HG02840 (cell line): ENCODE measurements at regions not wholly inside any gene's neighbourhood (a gene's known extent, or its start where the extent isn't known, plus 50 kb on each side); places are given as distances from the start of the nearest gene placed in this dataset.

Experiments used
- ATAC-seq: cut with Tn5 transposase; IDR thresholded peaks from one replicate; pipeline ENCODE4 v1.9.1; 2021; ENCODE audit warnings: mild to moderate bottlenecking, moderate library complexity, moderate number of reproducible peaks; ENCODE audit not compliant: unreplicated experiment, low FRiP score

GRCh38 chr12:115174920-115175319 is 490.9 kb upstream of the TBX3 start:
- ATAC-seq, result no peak

GRCh38 chr12:115172521-115172920 is 488.5 kb upstream of the TBX3 start:
- ATAC-seq, result no peak

- ATAC-seq, result no peak
These were observed 486.0 kb upstream of the TBX3 start for GRCh38 chr12:115169981-115170380.

- no peak for ATAC-seq
These were observed 482.8 kb upstream of the TBX3 start for GRCh38 chr12:115166698-115167315.

- ATAC-seq, result no peak
These were observed 479.7 kb upstream of the TBX3 start for GRCh38 chr12:115163710-115164109.

- no peak for ATAC-seq
These were observed 476.5 kb upstream of the TBX3 start for GRCh38 chr12:115160271-115161128.

- ATAC-seq, result no peak
These were observed 474.8 kb upstream of the TBX3 start for GRCh38 chr12:115158816-115159215.

GRCh38 chr12:115155665-115156645 is 472.0 kb upstream of the TBX3 start:
- no peak for ATAC-seq

GRCh38 chr12:115149685-115150378 is 465.9 kb upstream of the TBX3 start:
- no peak for ATAC-seq

GRCh38 chr12:115149279-115149678 is 465.3 kb upstream of the TBX3 start:
- ATAC-seq, result no peak

- no peak for ATAC-seq
These were observed 463.9 kb upstream of the TBX3 start for GRCh38 chr12:115147916-115148315.

GRCh38 chr12:115146453-115146852 is 462.5 kb upstream of the TBX3 start:
- ATAC-seq, result no peak

- no peak for ATAC-seq
These were observed 460.4 kb upstream of the TBX3 start for GRCh38 chr12:115144425-115144824.

- ATAC-seq, result no peak
These were observed 457.1 kb upstream of the TBX3 start for GRCh38 chr12:115140981-115141655.

- ATAC-seq, result no peak
These were observed 454.0 kb upstream of the TBX3 start for GRCh38 chr12:115137812-115138521.

GRCh38 chr12:115135800-115136211 is 451.8 kb upstream of the TBX3 start:
- ATAC-seq, result no peak

- no peak for ATAC-seq
These were observed 450.3 kb upstream of the TBX3 start for GRCh38 chr12:115134298-115134697.

GRCh38 chr12:115132905-115133304 is 448.9 kb upstream of the TBX3 start:
- no peak for ATAC-seq

- no peak for ATAC-seq
These were observed 448.2 kb upstream of the TBX3 start for GRCh38 chr12:115132145-115132544.
